Gastrocnemius medialis (tissue), 4 donors: ENCODE measurements at regions not wholly inside any gene's neighbourhood (a gene's known extent, or its start where the extent isn't known, plus 50 kb on each side); places are given as distances from the start of the nearest gene placed in this dataset.

Experiments
- CTCF ChIP-seq, 5 experiments: fragments of 450-650 bp in 3 of 5; fragments of 200-600 bp in 2 of 5; sonication (generic) in 2 of 5; IDR thresholded peaks in 4 of 5; conservative IDR thresholded peaks in 1 of 5; 1 replicate in 4 of 5; 2 replicates in 1 of 5; pipeline ENCODE4 v1.5.1; 2016 to 2019; ENCODE audit warnings: antibody characterized with exemption in 5 of 5, mild to moderate bottlenecking in 3 of 5, moderate library complexity in 3 of 5
- POLR2A ChIP-seq, 2 donors: fragments of 450-650 bp; IDR thresholded peaks; one replicate each; pipeline ENCODE4 v1.6.1; 2017; ENCODE audit warnings: antibody characterized with exemption in 2 of 2, mild to moderate bottlenecking in 2 of 2, moderate library complexity in 2 of 2

- TF ChIP-seq CTCF (IDR thresholded peaks at IDR 0.05 in 4 of 5, conservative IDR thresholded peaks at IDR 0.05 in 1 of 5) (no peak), POLR2A (IDR thresholded peaks at IDR 0.05) (no peak)
These were observed 184.7 kb downstream of the TMEM121 start for GRCh38 chr14:105711044-105711620.
